HepG2 (cell line): ENCODE measurements at regions not wholly inside any gene's neighbourhood (a gene's known extent, or its start where the extent isn't known, plus 50 kb on each side); places are given as distances from the start of the nearest gene placed in this dataset.

Experiments used
- ETS1 ChIP-seq: sonication (generic); formaldehyde crosslinking; IDR thresholded peaks from 2 replicates; pipeline ENCODE4 v1.4.0; 2020; ENCODE audit warnings: missing genetic modification reagents
- ZNF646 ChIP-seq: sonication (generic); formaldehyde crosslinking; IDR thresholded peaks from 2 replicates; pipeline ENCODE4 v1.9.0; 2021; ENCODE audit warnings: mild to moderate bottlenecking, missing genetic modification reagents
- ZNF788 ChIP-seq: sonication (generic); formaldehyde crosslinking; IDR thresholded peaks from 2 replicates; pipeline ENCODE4 v1.5.0; 2020; ENCODE audit warnings: mild to moderate bottlenecking, missing genetic modification reagents, borderline replicate concordance
- ZSCAN5A ChIP-seq: sonication (generic); formaldehyde crosslinking; IDR thresholded peaks from 2 replicates; pipeline ENCODE4 v1.8.0; 2022; ENCODE audit warnings: mild to moderate bottlenecking, missing genetic modification reagents, borderline replicate concordance

GRCh38 chr21:27196651-27197050 lies 229.8 kb upstream of the ADAMTS5 start (continued):
- TF ChIP-seq ZNF646 (CRISPR knock-in tag): no peak
- no peak for TF ChIP-seq ETS1 (CRISPR knock-in tag)
- no peak for TF ChIP-seq ZSCAN5A (CRISPR knock-in tag)
- TF ChIP-seq ZNF788: no peak
